ENCODE measurements at regions not wholly inside any gene's neighbourhood (a gene's known extent, or its start where the extent isn't known, plus 50 kb on each side); places are given as distances from the start of the nearest gene placed in this dataset.
"Not testable (repeated sequence)": the region's sequence is repeated elsewhere in the genome, so short reads cannot be mapped to it uniquely, and the experiment has no call there.

- no peak for DNase-seq (ENCODE audit: low read depth)
- TF ChIP-seq, protein P1, sequence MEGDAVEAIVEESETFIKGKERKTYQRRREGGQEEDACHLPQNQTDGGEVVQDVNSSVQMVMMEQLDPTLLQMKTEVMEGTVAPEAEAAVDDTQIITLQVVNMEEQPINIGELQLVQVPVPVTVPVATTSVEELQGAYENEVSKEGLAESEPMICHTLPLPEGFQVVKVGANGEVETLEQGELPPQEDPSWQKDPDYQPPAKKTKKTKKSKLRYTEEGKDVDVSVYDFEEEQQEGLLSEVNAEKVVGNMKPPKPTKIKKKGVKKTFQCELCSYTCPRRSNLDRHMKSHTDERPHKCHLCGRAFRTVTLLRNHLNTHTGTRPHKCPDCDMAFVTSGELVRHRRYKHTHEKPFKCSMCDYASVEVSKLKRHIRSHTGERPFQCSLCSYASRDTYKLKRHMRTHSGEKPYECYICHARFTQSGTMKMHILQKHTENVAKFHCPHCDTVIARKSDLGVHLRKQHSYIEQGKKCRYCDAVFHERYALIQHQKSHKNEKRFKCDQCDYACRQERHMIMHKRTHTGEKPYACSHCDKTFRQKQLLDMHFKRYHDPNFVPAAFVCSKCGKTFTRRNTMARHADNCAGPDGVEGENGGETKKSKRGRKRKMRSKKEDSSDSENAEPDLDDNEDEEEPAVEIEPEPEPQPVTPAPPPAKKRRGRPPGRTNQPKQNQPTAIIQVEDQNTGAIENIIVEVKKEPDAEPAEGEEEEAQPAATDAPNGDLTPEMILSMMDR (IDR thresholded peaks at IDR 0.05; ENCODE audit: insufficient read depth, low read length, poor library complexity, severe bottlenecking), result no peak
- Histone ChIP-seq H3K4me3 (ENCODE audit: low read depth, low read length) (no peak overlapping the region), H3K36me3 (ENCODE audit: control insufficient read depth, insufficient read depth, low read length) (no peaks in the 10 kb centered on the region), H3K27me3 (ENCODE audit: control insufficient read depth, insufficient read depth, low read length) (no peaks in the 10 kb centered on the region)
Measured at GRCh38 chr10:94251568-94251967, 111.2 kb downstream of the NOC3L start.

DNA sequence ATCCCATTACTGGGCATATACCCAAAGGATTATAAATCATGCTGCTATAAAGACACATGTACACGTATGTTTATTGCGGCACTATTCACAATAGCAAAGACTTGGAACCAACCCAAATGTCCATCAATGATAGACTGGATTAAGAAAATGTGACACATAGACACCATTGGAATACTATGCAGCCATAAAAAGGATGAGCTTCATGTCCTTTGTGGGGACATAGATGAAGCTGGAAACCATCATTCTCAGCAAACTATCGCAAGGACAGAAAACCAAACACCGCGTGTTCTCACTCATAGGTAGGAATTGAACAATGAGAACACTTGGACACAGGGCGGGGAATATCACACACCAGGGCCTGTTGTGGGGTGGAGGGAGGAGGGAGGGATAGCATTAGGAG, 105.3 kb downstream of the NOC3L start:
- DNase-seq (ENCODE audit: low read depth); H3K27me3 ChIP-seq (ENCODE audit: control insufficient read depth, insufficient read depth, low read length); H3K4me3 ChIP-seq (ENCODE audit: low read depth, low read length); H3K36me3 ChIP-seq (ENCODE audit: control insufficient read depth, insufficient read depth, low read length): not testable (repeated sequence)

DNA sequence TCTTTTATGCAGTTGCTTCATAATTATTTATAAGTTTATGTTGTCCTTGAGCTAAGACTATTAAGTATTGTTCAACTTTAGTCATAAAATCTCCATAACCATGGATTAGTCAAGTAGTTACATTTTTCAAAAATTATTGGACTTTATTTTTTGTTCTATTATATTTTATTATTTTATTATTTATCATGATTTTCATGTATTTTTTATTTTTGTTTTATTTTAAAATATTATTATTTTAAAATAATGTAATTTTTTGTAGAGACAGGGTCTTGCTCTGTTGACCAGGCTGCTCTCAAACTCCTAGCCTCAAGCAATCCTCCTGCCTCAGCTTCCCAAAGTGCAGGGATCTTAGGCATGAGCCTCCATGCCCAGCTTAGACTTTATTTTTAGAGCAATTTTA, 102.3 kb downstream of the NOC3L start:
- TF ChIP-seq, protein P1 (IDR thresholded peaks at IDR 0.05; ENCODE audit: insufficient read depth, low read length, poor library complexity, severe bottlenecking), result no peak
- no peak for DNase-seq (ENCODE audit: low read depth)
- no peaks in the 10 kb centered on the region for H3K27me3 ChIP-seq (ENCODE audit: control insufficient read depth, insufficient read depth, low read length)
- no peak overlapping the region for H3K4me3 ChIP-seq (ENCODE audit: low read depth, low read length)
- H3K36me3 ChIP-seq (ENCODE audit: control insufficient read depth, insufficient read depth, low read length), result no peaks in the 10 kb centered on the region

DNA sequence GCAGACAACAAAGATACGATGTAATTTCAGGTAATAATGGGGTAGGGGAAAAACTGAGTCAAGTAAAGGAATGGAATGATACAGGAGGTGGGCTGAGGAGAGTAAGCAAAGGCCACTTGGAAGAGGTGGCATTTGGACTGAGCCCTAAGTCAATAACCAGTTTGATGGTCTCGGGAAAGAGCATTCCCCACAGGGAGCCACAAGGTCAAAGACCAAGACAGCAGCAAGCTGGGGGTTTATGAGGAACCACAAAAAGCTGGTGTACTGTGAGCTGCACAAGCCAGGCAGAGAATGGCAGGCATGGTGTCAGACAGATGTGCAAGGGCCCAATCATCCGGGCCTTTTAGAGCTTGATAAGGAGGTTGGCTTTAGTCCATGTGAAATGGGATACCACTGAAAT, 98.7 kb downstream of the NOC3L start:
- Histone ChIP-seq H3K27me3 (ENCODE audit: control insufficient read depth, insufficient read depth, low read length) (no peaks in the 10 kb centered on the region), H3K36me3 (ENCODE audit: control insufficient read depth, insufficient read depth, low read length) (no peaks in the 10 kb centered on the region), H3K4me3 (ENCODE audit: low read depth, low read length) (no peak overlapping the region)
- TF ChIP-seq, protein P1 (IDR thresholded peaks at IDR 0.05; ENCODE audit: insufficient read depth, low read length, poor library complexity, severe bottlenecking), result no peak
- no peak for DNase-seq (ENCODE audit: low read depth)

DNA sequence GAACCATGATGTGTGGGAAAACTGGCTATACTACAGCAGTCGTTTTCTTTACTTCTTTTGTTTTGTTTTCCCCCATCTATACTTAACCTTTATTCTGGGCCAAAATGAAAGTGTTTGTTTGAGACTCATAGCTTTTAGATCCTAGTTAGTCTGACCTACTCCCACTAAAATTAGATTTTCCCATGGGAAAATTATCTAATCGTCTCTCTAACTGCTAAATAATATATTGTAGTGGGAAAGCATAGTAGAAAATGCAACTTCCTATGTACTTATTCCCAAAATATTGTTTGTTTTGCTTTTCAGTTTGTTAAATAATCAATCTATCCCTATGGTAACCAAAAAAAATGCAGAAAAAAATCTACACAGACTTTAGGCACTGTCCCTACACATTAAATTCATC, 96.6 kb downstream of the NOC3L start:
- TF ChIP-seq, protein P1 (IDR thresholded peaks at IDR 0.05; ENCODE audit: insufficient read depth, low read length, poor library complexity, severe bottlenecking), result no peak
- Histone ChIP-seq H3K4me3 (ENCODE audit: low read depth, low read length) (no peak overlapping the region), H3K36me3 (ENCODE audit: control insufficient read depth, insufficient read depth, low read length) (no peaks in the 10 kb centered on the region), H3K27me3 (ENCODE audit: control insufficient read depth, insufficient read depth, low read length) (no peaks in the 10 kb centered on the region)
- DNase-seq (ENCODE audit: low read depth), result no peak

- no peak for DNase-seq (ENCODE audit: low read depth)
- TF ChIP-seq, protein P1 (IDR thresholded peaks at IDR 0.05; ENCODE audit: insufficient read depth, low read length, poor library complexity, severe bottlenecking), result no peak
- Histone ChIP-seq H3K36me3 (ENCODE audit: control insufficient read depth, insufficient read depth, low read length) (no peaks in the 10 kb centered on the region), H3K27me3 (ENCODE audit: control insufficient read depth, insufficient read depth, low read length) (no peaks in the 10 kb centered on the region), H3K4me3 (ENCODE audit: low read depth, low read length) (no peak overlapping the region)
Measured at GRCh38 chr10:94268652-94269051, 94.1 kb downstream of the NOC3L start.
